WTC11 (cell line): ENCODE measurements at regions not wholly inside any gene's neighbourhood (a gene's known extent, or its start where the extent isn't known, plus 50 kb on each side); places are given as distances from the start of the nearest gene placed in this dataset.

Experiments
- ATAC-seq: fragments of 200-7000 bp; cut with Tn5 transposase; 2 replicates; pipeline ENCODE4 v1.10.0; 2021; ENCODE audit warnings: mild to moderate bottlenecking, moderate library complexity
- CTCF ChIA-PET: fragments of 300-600 bp; sonication (Branson Sonifier 250); formaldehyde crosslinking; loops from one replicate; lab custom pipeline; 2021; ENCODE audit warnings: antibody characterized with exemption; lab: Charles Lee
- POLR2A ChIA-PET: fragments of 350-600 bp; sonication (Branson Sonifier 250); formaldehyde crosslinking; loops from one replicate; lab custom pipeline; 2021; ENCODE audit warnings: antibody characterized with exemption; lab: Charles Lee
- DNase-seq: peaks from one replicate; pipeline ENCODE4 v3.0.0; 2021; ENCODE audit warnings: low spot score
- H3K27ac Mint-ChIP-seq: 2 replicates; pipeline ENCODE4 v1.8.0; 2021; ENCODE audit warnings: mixed read lengths
- H3K27me3 Mint-ChIP-seq: 2 replicates; pipeline ENCODE4 v1.8.0; 2021; ENCODE audit warnings: low read depth, mild to moderate bottlenecking, moderate library complexity, mixed read lengths
- H3K36me3 Mint-ChIP-seq: 2 replicates; pipeline ENCODE4 v1.8.0; 2021; ENCODE audit warnings: mixed read lengths
- H3K4me1 Mint-ChIP-seq: 2 replicates; pipeline ENCODE4 v1.8.0; 2022; ENCODE audit warnings: mixed read lengths
- H3K4me3 Mint-ChIP-seq: 2 replicates; pipeline ENCODE4 v1.8.0; 2021; ENCODE audit warnings: mild to moderate bottlenecking, moderate library complexity, mixed read lengths
- H3K9me3 Mint-ChIP-seq: 2 replicates; pipeline ENCODE4 v1.8.0; 2021; ENCODE audit warnings: mixed read lengths
- CBFB ChIP-seq: sonication (generic); formaldehyde crosslinking; IDR thresholded peaks from 2 replicates; pipeline ENCODE4 v1.8.1; 2022; ENCODE audit warnings: mild to moderate bottlenecking, low read depth, missing genetic modification reagents
- ELF4 ChIP-seq: sonication (generic); formaldehyde crosslinking; IDR thresholded peaks from 2 replicates; pipeline ENCODE4 v1.8.1; 2022; ENCODE audit warnings: low read depth, mild to moderate bottlenecking, moderate library complexity, missing genetic modification reagents
- ESRRA ChIP-seq: sonication (generic); formaldehyde crosslinking; IDR thresholded peaks from 2 replicates; pipeline ENCODE4 v1.8.1; 2022; ENCODE audit warnings: mild to moderate bottlenecking, missing genetic modification reagents, borderline replicate concordance
- FOXJ3 ChIP-seq: sonication (generic); formaldehyde crosslinking; IDR thresholded peaks from 2 replicates; pipeline ENCODE4 v1.9.0; 2021; ENCODE audit warnings: missing genetic modification reagents, mild to moderate bottlenecking, borderline replicate concordance
- FOXP1 ChIP-seq: sonication (generic); formaldehyde crosslinking; IDR thresholded peaks from 2 replicates; pipeline ENCODE4 v1.8.0; 2022; ENCODE audit warnings: missing genetic modification reagents, mild to moderate bottlenecking, moderate library complexity, borderline replicate concordance
- GTF2I ChIP-seq: fragments of 250-450 bp; sonication (Bioruptor Pico); conservative IDR thresholded peaks from 2 replicates; pipeline ENCODE4 v1.4.0; 2021; ENCODE audit warnings: mild to moderate bottlenecking
- HMGA2 ChIP-seq: fragments of 250-450 bp; sonication (Bioruptor Pico); IDR thresholded peaks from 2 replicates; pipeline ENCODE4 v1.4.0; 2021; ENCODE audit warnings: mild to moderate bottlenecking, moderate library complexity
- IRF2 ChIP-seq: sonication (generic); formaldehyde crosslinking; IDR thresholded peaks from 2 replicates; pipeline ENCODE4 v1.8.0; 2022; ENCODE audit warnings: low read depth, missing genetic modification reagents, borderline replicate concordance
- NR2C2 ChIP-seq: sonication (generic); formaldehyde crosslinking; IDR thresholded peaks from 2 replicates; pipeline ENCODE4 v1.8.0; 2022; ENCODE audit warnings: mild to moderate bottlenecking, missing genetic modification reagents
- SOX15 ChIP-seq: fragments of 250-450 bp; sonication (Bioruptor Pico); IDR thresholded peaks from 2 replicates; pipeline ENCODE4 v1.9.0; 2021; ENCODE audit warnings: mild to moderate bottlenecking
- TCF7 ChIP-seq: sonication (generic); formaldehyde crosslinking; IDR thresholded peaks from 2 replicates; pipeline ENCODE4 v1.8.0; 2022; ENCODE audit warnings: mild to moderate bottlenecking, low read depth, missing genetic modification reagents, moderate library complexity
- TEAD4 ChIP-seq: sonication (generic); formaldehyde crosslinking; IDR thresholded peaks from 2 replicates; pipeline ENCODE4 v1.8.0; 2022; ENCODE audit warnings: mild to moderate bottlenecking, missing genetic modification reagents
- ZNF219 ChIP-seq: sonication (generic); formaldehyde crosslinking; IDR thresholded peaks from 2 replicates; pipeline ENCODE4 v1.8.0; 2023; ENCODE audit warnings: missing genetic modification reagents, mild to moderate bottlenecking, borderline replicate concordance
- ZNF232 ChIP-seq: sonication (generic); formaldehyde crosslinking; IDR thresholded peaks from 2 replicates; pipeline ENCODE4 v1.8.0; 2022; ENCODE audit warnings: mild to moderate bottlenecking, missing genetic modification reagents
- ZNF263 ChIP-seq: sonication (generic); formaldehyde crosslinking; IDR thresholded peaks from 2 replicates; pipeline ENCODE4 v1.8.1; 2022; ENCODE audit warnings: low read depth, mild to moderate bottlenecking, moderate library complexity, missing genetic modification reagents
- ZNF423 ChIP-seq: fragments of 250-450 bp; sonication (Bioruptor Pico); IDR thresholded peaks from 2 replicates; pipeline ENCODE4 v2.1.2; 2022; ENCODE audit warnings: mild to moderate bottlenecking, moderate library complexity
- TF ChIP-seq, protein P1 (sequence below): sonication (generic); formaldehyde crosslinking; IDR thresholded peaks from 2 replicates; pipeline ENCODE4 v1.8.0; 2022; ENCODE audit warnings: mild to moderate bottlenecking, missing genetic modification reagents
- TF ChIP-seq, protein P2 (sequence below): sonication (generic); formaldehyde crosslinking; IDR thresholded peaks from 2 replicates; pipeline ENCODE4 v1.8.0; 2023; ENCODE audit warnings: mild to moderate bottlenecking, missing genetic modification reagents
- TF ChIP-seq, protein P3 (sequence below): sonication (generic); formaldehyde crosslinking; IDR thresholded peaks from 2 replicates; pipeline ENCODE4 v1.8.1; 2023; ENCODE audit warnings: mild to moderate bottlenecking, missing genetic modification reagents, moderate library complexity
- TF ChIP-seq, protein P4 (sequence below): fragments of 250-450 bp; sonication (Bioruptor Pico); IDR thresholded peaks from 2 replicates; pipeline ENCODE4 v1.9.0; 2021; ENCODE audit warnings: moderate library complexity, mild to moderate bottlenecking, inconsistent platforms, borderline replicate concordance

DNA sequence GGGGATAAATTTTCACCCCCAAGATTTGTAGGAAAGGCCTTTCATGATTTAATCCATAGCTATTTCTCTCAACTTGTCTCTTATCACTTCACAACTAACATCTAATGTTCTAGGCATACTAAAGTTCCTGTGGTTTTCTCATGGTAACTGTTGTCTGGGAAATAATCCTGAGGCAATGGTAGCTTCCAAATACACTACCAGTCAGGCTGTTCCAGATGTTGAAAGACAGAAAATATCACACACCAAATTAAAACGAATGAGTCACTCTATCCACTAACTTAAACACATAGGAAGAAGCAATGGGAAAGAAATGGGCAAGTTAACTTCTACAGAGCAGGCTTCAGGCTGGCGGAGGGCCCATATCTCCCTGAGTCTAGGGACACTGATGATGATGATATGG lies 77.7 kb upstream of the MYO16 start (continued):
- TF ChIP-seq ZNF232 (no peak), SOX15 (no peak)

DNA sequence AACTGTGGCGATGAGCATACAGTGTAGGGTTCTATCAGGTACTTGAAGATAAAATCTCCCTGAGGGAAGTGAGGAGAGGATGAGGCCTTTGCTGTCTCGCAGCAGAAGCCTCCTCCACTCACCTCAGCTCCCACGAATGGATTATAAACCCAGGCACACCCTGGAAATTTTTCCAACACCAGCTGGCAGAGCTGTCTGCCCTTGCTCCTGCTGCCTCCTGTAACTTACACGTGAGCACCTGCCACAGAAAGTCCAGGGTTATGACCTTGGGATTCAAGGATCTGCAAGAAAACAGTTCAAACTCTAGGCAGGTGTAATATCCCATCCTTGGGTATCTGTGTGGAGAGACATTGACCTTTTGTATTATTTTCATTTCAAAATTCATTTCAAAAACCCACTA lies 70.9 kb upstream of the MYO16 start:
- H3K27ac Mint-ChIP-seq, result no peak overlapping the region
- H3K27me3 Mint-ChIP-seq, result no peaks in the 10 kb centered on the region
- DNase-seq, result no peak
- no peak overlapping the region for H3K4me3 Mint-ChIP-seq
- ATAC-seq, result no peak
- H3K36me3 Mint-ChIP-seq, result no peaks in the 10 kb centered on the region
- TF ChIP-seq, protein P1, sequence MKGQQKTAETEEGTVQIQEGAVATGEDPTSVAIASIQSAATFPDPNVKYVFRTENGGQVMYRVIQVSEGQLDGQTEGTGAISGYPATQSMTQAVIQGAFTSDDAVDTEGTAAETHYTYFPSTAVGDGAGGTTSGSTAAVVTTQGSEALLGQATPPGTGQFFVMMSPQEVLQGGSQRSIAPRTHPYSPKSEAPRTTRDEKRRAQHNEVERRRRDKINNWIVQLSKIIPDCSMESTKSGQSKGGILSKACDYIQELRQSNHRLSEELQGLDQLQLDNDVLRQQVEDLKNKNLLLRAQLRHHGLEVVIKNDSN (CRISPR knock-in tag), result no peak
- TF ChIP-seq TEAD4 (CRISPR knock-in tag), result no peak
- no peak for TF ChIP-seq ELF4 (CRISPR knock-in tag)
- TF ChIP-seq ZNF219 (CRISPR knock-in tag), result no peak
- TF ChIP-seq ZNF263, result no peak
- TF ChIP-seq, protein P2, sequence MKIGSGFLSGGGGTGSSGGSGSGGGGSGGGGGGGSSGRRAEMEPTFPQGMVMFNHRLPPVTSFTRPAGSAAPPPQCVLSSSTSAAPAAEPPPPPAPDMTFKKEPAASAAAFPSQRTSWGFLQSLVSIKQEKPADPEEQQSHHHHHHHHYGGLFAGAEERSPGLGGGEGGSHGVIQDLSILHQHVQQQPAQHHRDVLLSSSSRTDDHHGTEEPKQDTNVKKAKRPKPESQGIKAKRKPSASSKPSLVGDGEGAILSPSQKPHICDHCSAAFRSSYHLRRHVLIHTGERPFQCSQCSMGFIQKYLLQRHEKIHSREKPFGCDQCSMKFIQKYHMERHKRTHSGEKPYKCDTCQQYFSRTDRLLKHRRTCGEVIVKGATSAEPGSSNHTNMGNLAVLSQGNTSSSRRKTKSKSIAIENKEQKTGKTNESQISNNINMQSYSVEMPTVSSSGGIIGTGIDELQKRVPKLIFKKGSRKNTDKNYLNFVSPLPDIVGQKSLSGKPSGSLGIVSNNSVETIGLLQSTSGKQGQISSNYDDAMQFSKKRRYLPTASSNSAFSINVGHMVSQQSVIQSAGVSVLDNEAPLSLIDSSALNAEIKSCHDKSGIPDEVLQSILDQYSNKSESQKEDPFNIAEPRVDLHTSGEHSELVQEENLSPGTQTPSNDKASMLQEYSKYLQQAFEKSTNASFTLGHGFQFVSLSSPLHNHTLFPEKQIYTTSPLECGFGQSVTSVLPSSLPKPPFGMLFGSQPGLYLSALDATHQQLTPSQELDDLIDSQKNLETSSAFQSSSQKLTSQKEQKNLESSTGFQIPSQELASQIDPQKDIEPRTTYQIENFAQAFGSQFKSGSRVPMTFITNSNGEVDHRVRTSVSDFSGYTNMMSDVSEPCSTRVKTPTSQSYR, result no peak
- TF ChIP-seq, protein P3, sequence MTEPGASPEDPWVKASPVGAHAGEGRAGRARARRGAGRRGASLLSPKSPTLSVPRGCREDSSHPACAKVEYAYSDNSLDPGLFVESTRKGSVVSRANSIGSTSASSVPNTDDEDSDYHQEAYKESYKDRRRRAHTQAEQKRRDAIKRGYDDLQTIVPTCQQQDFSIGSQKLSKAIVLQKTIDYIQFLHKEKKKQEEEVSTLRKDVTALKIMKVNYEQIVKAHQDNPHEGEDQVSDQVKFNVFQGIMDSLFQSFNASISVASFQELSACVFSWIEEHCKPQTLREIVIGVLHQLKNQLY (CRISPR knock-in tag), result no peak
- TF ChIP-seq ESRRA (CRISPR knock-in tag), result no peak
- TF ChIP-seq GTF2I (CRISPR knock-in tag), result no peak
- no peak for TF ChIP-seq HMGA2 (CRISPR knock-in tag)
- TF ChIP-seq NR2C2 (CRISPR knock-in tag), result no peak
- TF ChIP-seq ZNF423 (CRISPR knock-in tag), result no peak
- TF ChIP-seq, protein P4, sequence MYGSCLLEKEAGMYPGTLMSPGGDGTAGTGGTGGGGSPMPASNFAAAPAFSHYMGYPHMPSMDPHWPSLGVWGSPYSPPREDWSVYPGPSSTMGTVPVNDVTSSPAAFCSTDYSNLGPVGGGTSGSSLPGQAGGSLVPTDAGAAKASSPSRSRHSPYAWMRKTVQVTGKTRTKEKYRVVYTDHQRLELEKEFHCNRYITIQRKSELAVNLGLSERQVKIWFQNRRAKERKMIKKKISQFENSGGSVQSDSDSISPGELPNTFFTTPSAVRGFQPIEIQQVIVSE (CRISPR knock-in tag), result no peak
- CTCF ChIA-PET, result no interaction called here
- POLR2A ChIA-PET, result no interaction called here
- no peaks in the 10 kb centered on the region for H3K4me1 Mint-ChIP-seq
- H3K9me3 Mint-ChIP-seq, result peaks cover 5% of the 10 kb centered on the region

DNA sequence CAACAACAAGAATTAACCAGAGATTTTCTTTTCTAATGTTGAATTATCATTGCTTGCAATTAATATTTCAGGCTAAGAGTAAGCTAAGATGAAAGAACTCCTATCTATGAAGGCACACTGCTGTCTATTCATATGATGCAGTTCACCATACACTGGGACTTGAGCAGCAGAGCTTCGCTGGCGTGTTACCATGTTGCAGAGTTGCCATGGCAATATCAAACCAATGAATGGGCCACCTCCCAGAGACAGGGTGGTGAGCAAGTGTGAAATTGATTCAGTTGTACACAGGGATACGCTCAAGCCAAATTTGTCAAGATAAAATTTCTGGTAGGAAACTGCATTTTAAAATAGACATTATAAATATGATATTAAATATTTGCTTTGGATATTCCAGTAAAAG lies 69.3 kb upstream of the MYO16 start:
- no peak for ATAC-seq
- TF ChIP-seq FOXJ3 (CRISPR knock-in tag) (no peak), IRF2 (CRISPR knock-in tag) (no peak), CBFB (CRISPR knock-in tag) (no peak), FOXP1 (CRISPR knock-in tag) (no peak), TCF7 (no peak)
- TF ChIP-seq, all 79 proteins: peak for 0

More for the DNA sequence above, 69.3 kb upstream of the MYO16 start:
- Mint-ChIP-seq H3K4me1 (no peaks in the 10 kb centered on the region), H3K36me3 (no peaks in the 10 kb centered on the region), H3K9me3 (no peaks in the 10 kb centered on the region), H3K27me3 (no peaks in the 10 kb centered on the region), H3K4me3 (no peak overlapping the region), H3K27ac (no peak overlapping the region)
- ChIA-PET POLR2A (no interaction called here), CTCF (no interaction called here)
- no peak for DNase-seq
